Stomach smooth muscle (tissue), 2 donors: ENCODE measurements at regions not wholly inside any gene's neighbourhood (a gene's known extent, or its start where the extent isn't known, plus 50 kb on each side); places are given as distances from the start of the nearest gene placed in this dataset.

ENCODE experiments used
- H3K27ac ChIP-seq: one replicate; pipeline ENCODE4 v1.7.0; 2013; ENCODE audit warnings: mild to moderate bottlenecking, low read length, inconsistent platforms
- H3K27me3 ChIP-seq, 2 donors: one replicate each; pipeline ENCODE4 v1.7.0; 2013; ENCODE audit warnings: low read length in 2 of 2; ENCODE audit not compliant: insufficient read depth in 2 of 2, control insufficient read depth in 1 of 2
- H3K36me3 ChIP-seq, 2 donors: one replicate each; pipeline ENCODE4 v1.7.0; 2013; ENCODE audit warnings: low read length in 2 of 2; ENCODE audit not compliant: control insufficient read depth in 2 of 2, insufficient read depth in 2 of 2
- H3K4me1 ChIP-seq: one replicate; pipeline ENCODE4 v1.7.0; 2013; ENCODE audit warnings: low read length; ENCODE audit not compliant: control insufficient read depth, insufficient read depth
- H3K4me3 ChIP-seq, 2 donors: one replicate each; pipeline ENCODE4 v1.7.0; 2013; ENCODE audit warnings: low read length in 2 of 2
- H3K9ac ChIP-seq, 2 donors: one replicate each; pipeline ENCODE4 v1.7.0; 2013; ENCODE audit warnings: low read length in 2 of 2, mild to moderate bottlenecking in 1 of 2
- H3K9me3 ChIP-seq, 2 donors: one replicate each; pipeline ENCODE4 v1.7.0; 2013; ENCODE audit warnings: low read length in 2 of 2; ENCODE audit not compliant: control insufficient read depth in 2 of 2
- donor health status: healthy.
- donor health status: Pancreatic carcinoma.

DNA sequence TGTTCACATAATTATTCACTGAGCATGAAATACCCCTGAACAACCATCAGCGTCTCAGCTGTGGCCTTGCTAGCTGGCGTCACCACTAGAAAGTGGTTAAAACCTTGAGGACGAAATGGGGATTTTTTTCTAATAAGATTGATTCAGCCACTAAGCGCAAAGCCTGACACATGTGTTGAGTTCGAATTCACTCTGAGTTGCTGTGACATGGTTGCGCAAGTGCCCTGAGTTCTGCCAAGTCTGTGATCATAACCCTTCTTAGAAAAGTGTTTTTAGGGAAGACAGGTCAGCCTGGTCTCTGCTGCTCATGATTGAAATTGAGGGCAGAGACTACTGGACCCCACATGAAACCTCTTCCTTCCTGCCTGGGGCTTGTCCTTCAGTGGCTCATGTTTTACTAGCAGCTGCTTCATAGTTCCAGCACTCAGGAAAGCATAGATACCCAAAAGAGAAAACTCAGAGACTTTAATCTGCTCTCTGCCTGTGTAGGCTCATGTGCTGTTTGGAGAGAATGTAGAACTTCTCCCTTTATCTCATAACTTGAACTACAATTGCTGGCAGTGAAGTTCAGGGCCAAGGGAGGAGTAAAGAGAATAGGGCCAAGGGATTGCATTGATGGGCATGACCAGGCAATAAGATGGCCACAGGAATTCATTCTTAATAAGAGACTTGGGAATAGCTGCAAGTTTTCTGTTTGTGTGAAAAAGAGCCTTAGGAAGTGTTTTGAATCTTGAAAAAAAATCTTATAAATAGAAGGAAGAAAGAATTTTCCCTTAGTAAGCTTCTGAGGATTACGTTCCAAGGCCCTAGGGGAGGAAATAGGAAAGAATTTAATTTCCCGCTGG lies 66.8 kb upstream of the CXCL14 start:
- no peaks in the 10 kb centered on the region for H3K36me3 ChIP-seq
- H3K27ac ChIP-seq, result no peak overlapping the region
- peaks cover 3% of the 10 kb centered on the region for H3K4me1 ChIP-seq
- H3K27me3 ChIP-seq, result peaks cover 0 to 2% of the 10 kb centered on the region in 2 donors
- H3K9me3 ChIP-seq, result no peaks in the 10 kb centered on the region
- no peak overlapping the region for H3K9ac ChIP-seq
- H3K4me3 ChIP-seq, result no peak overlapping the region

DNA sequence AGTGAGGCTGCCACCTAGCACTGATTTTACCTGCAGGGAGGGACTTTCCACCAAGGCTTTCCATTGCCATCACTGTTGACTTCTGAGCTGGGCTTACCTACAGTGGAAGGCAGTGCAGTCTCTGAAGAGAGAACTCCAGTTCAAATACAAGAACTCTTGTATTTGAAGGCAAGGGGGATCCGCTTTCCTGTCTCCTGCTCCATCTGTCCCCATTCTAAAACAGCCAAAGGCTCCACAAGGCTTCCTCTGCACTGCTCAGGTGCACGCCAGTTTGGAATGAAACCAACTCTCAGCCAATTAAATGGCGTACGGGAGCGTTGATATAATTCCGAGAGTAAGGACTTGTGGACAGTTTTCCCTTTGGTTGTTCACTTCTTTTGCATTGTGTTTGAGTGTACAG lies 66.0 kb upstream of the CXCL14 start:
- Histone ChIP-seq H3K27me3 (peaks cover 0 to 2% of the 10 kb centered on the region in 2 donors), H3K27ac (no peak overlapping the region), H3K36me3 (no peaks in the 10 kb centered on the region), H3K4me1 (peaks cover 3% of the 10 kb centered on the region), H3K9me3 (no peaks in the 10 kb centered on the region), H3K9ac (no peak overlapping the region), H3K4me3 (no peak overlapping the region)

DNA sequence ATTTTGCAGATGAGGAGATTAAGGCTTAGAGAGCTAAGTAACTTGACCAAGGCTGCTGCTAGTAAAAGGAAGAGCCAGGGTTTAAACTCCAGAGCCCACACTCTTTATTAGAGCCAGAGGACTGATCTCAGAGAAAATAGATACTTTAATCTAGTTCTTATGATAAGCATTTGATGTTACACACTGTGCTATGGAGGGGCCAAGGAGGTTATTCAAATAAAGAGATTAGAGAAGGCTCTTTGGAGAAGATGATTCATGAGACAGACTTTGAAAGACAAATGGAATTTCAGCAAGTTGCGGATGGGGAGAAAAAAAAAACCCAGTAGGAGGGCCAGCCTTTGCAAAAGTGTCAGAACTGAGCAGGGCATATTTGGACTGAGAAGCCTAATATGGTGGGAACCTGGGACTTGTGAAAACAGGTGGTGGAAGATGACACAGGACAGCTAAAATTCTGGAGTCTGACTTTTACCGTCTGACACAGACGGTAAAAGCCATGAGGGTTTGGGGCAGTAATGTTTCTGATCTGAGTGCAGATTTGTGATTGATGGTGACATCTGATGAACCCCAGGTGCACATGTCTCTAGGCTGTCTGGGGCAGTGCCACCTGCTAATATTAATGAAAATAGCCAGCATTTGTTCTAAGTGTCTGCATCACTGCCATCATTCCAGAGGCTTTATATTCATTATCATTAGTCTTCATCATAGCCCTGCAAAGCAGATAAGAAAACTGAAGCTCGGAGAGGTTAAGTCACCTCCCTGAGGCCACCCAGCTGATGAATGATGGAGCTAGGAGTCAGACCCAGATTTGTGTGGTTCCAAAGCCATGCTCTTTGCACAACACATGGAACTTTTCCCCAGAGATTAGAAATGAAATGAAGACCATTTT lies 65.3 kb upstream of the CXCL14 start:
- Histone ChIP-seq H3K4me3 (no peak overlapping the region), H3K9ac (no peak overlapping the region), H3K27ac (no peak overlapping the region), H3K4me1 (peaks cover 3% of the 10 kb centered on the region), H3K36me3 (no peaks in the 10 kb centered on the region), H3K27me3 (peaks cover 0 to 2% of the 10 kb centered on the region in 2 donors), H3K9me3 (no peaks in the 10 kb centered on the region)

DNA sequence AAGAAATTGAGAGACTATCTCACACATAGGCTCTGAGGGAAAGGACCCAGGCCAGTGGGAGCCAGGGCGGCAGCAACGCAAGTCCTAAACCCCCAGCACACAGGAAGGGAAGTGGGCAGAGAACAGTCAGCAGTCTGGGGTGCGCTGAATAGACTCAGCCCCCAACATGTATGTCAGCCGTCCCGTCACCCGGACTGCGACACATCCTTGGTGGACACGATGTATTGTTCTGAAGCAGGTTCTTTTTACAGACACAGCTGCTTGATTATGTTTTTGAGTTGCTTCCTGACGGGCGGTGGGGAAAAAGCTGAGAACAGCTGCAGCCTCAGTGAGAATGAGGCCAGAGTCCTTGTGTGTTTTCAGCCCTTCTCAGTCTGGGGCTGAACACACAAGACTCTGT lies 64.1 kb upstream of the CXCL14 start:
- no peak overlapping the region for H3K4me3 ChIP-seq
- H3K4me1 ChIP-seq, result peaks cover 3% of the 10 kb centered on the region
- no peaks in the 10 kb centered on the region for H3K36me3 ChIP-seq
- H3K9ac ChIP-seq, result no peak overlapping the region
- no peaks in the 10 kb centered on the region for H3K9me3 ChIP-seq
- no peak overlapping the region for H3K27ac ChIP-seq
- peaks cover 0 to 2% of the 10 kb centered on the region in 2 donors for H3K27me3 ChIP-seq

DNA sequence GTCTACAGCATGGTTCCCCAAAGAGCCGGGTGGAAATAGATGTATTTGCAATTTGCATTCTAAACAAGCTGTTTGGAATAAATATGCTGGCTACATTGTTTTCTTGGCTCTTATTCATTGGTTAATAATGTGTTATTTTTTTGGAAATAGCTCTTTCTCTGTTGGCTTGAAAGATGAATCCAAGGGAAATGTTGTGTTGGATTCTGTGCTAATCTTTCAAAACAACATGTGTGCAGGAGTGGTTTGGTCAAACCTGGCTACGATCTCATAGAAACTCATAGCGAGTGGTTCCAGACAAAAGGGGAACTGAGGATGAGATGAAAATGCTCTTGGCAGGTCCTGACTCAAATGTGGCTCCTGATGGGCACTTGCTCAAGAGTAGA lies 63.7 kb upstream of the CXCL14 start:
- H3K4me1 ChIP-seq, result peaks cover 3% of the 10 kb centered on the region
- H3K36me3 ChIP-seq, result no peaks in the 10 kb centered on the region
- H3K9ac ChIP-seq, result no peak overlapping the region
- no peaks in the 10 kb centered on the region for H3K9me3 ChIP-seq
- H3K27me3 ChIP-seq, result peaks cover 0 to 2% of the 10 kb centered on the region in 2 donors
- H3K27ac ChIP-seq, result no peak overlapping the region
- H3K4me3 ChIP-seq, result no peak overlapping the region

DNA sequence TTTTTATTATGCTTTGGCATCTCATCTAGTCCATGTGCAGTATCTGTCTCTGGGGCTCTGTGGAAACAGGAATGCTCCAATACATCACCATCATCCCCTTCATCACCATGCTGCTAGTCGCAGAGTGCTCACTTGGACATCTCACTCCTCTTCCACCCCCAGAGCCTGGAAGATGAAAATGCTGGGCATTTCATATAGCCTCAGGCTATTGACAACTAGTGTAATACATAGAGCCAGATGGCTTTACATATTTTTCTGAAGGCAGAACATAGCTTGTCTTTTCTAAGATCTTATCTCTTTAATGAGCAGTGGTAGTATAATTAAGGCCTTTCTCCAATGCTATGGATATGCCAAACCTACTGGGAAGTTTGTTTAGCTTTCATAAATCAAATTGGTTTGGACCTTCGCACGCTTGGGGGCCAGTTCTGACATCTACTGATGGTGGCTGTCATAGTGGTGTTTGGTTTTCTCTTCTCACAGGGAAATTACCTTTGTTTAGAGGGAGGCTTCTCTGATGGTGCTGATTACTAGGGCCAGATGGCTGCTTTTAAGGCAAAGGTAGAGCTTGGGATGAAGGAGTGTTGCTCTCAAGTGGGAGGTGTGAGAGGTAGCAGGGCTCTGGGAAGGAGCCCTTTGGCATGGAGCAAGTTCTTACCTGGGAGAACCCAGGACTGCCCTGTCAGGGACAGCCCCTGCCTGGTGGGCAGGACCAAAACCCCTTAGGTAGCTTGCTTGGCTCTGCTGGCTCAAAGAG lies 63.1 kb upstream of the CXCL14 start:
- no peaks in the 10 kb centered on the region for H3K36me3 ChIP-seq
- H3K27me3 ChIP-seq, result peaks cover 0 to 2% of the 10 kb centered on the region in 2 donors
- peaks cover 3% of the 10 kb centered on the region for H3K4me1 ChIP-seq
- no peak overlapping the region for H3K9ac ChIP-seq
- no peaks in the 10 kb centered on the region for H3K9me3 ChIP-seq
- H3K4me3 ChIP-seq, result no peak overlapping the region
- no peak overlapping the region for H3K27ac ChIP-seq

DNA sequence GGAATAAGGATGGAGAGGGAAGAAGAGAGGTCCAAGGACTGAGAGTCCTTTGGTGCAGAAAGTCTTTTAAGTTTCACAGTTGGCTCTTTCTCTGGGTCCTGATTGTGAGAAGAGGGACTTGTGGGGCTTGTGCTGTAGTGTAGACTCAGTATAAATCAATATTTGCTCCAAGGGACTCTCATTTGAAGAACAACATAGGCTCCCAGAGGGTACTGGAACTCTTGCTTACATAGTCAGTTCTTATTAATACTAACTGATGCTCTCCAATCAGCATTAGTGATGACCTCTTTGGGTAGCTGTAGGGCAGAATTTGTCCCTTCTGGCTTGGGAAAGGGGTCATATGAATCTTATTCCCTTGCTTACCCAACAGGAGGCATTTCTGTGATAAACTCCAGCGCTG lies 62.5 kb upstream of the CXCL14 start:
- Histone ChIP-seq H3K9ac (no peak overlapping the region), H3K36me3 (no peaks in the 10 kb centered on the region), H3K27me3 (peaks cover 0 to 3% of the 10 kb centered on the region in 2 donors), H3K4me1 (peaks cover 3% of the 10 kb centered on the region), H3K9me3 (no peaks in the 10 kb centered on the region), H3K27ac (no peak overlapping the region), H3K4me3 (no peak overlapping the region)

DNA sequence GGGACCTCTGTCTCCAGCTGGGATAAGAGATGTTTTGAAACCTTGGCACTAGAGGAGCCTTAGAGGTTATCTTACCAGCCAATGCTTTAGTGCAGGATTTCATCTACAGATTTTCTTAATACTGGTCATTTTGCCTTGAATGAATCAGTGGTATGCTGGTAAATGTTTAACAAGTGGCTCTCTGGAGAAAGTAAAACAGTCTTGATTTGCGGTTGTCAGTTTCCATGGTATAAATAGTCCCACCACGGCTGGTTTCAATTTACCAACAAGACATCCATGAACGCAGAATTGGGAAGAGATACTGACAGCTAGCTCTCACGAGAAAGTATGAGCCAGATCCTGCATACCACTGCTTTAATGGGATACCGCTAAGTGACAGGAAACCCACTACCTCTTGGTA lies 56.7 kb upstream of the CXCL14 start:
- no peaks in the 10 kb centered on the region for H3K9me3 ChIP-seq
- no peaks in the 10 kb centered on the region for H3K36me3 ChIP-seq
- no peak overlapping the region for H3K9ac ChIP-seq
- H3K4me1 ChIP-seq, result no peaks in the 10 kb centered on the region
- H3K4me3 ChIP-seq, result no peak overlapping the region
- peaks cover 0 to 2% of the 10 kb centered on the region in 2 donors for H3K27me3 ChIP-seq
- H3K27ac ChIP-seq, result no peak overlapping the region

DNA sequence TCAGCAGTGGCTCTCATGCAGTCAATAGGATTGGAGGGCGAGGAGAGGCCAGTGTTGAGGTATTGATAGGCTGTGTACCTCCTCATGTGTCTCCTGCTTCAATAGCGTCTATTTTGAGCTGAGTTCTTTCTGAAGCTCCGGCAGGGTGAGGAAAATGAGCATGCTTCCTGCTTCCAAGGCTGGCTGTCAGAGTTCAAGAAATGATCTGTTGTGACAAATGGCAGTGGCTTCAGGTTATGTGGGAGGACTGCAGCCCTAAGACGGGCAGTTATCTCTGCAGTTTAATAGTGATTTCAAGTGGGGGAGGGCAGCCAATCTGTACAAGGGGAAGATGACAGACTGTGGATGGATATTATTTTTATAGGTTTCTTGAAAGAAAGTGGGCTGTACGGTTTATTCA lies 54.0 kb upstream of the CXCL14 start:
- Histone ChIP-seq H3K4me1 (no peaks in the 10 kb centered on the region), H3K9me3 (no peaks in the 10 kb centered on the region), H3K27ac (no peak overlapping the region), H3K4me3 (no peak overlapping the region), H3K27me3 (peaks cover 0 to 2% of the 10 kb centered on the region in 2 donors), H3K36me3 (no peaks in the 10 kb centered on the region), H3K9ac (no peak overlapping the region)

DNA sequence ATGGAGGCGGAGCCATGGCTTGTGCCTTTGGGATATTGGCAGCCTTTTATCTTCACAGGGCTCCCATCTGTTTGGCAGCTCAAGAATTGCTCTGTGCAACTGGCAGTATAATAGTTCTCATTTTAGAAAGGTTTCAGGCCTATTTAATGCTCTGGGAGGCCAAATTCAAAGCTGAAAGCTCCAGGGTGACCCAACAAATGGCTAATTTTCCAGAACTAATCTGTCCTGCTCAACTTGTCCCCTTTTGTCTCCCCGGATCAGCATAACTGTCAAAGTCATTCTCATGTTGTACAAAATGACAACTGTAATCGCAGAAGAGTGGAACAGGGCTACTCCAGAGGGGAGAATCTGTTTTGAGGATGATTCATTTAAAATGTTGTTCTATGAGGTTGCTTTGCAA lies 52.6 kb upstream of the CXCL14 start:
- Histone ChIP-seq H3K4me3 (no peak overlapping the region), H3K36me3 (no peaks in the 10 kb centered on the region), H3K9ac (no peak overlapping the region), H3K9me3 (no peaks in the 10 kb centered on the region), H3K27ac (no peak overlapping the region), H3K4me1 (no peaks in the 10 kb centered on the region), H3K27me3 (no peaks in the 10 kb centered on the region)
